MM.1S (cell line): ENCODE measurements at regions not wholly inside any gene's neighbourhood (a gene's known extent, or its start where the extent isn't known, plus 50 kb on each side); places are given as distances from the start of the nearest gene placed in this dataset.

Experiments
- CTCF ChIP-seq: fragments of 300-600 bp; sonication (generic); IDR thresholded peaks from 2 replicates; pipeline ENCODE4 v1.5.1; 2016; ENCODE audit warnings: antibody characterized with exemption, low read length, mixed read lengths
- EZH2 ChIP-seq: fragments of 300-600 bp; sonication (generic); optimal IDR thresholded peaks from 2 replicates; pipeline ENCODE3; 2017; ENCODE audit warnings: low read depth, mild to moderate bottlenecking, antibody characterized with exemption, low read length, mixed read lengths
- EZH2phosphoT487 ChIP-seq: fragments of 300-600 bp; sonication (generic); IDR thresholded peaks from 2 replicates; pipeline ENCODE4 v1.6.1; 2018; ENCODE audit warnings: antibody characterized with exemption, low read length

- TF ChIP-seq EZH2phosphoT487 (no peak), EZH2 (no peak), CTCF (no peak)
These were observed 741.4 kb upstream of the CCDC54 start for GRCh38 chr3:106635826-106636225.
